ENCODE measurements at regions not wholly inside any gene's neighbourhood (a gene's known extent, or its start where the extent isn't known, plus 50 kb on each side); places are given as distances from the start of the nearest gene placed in this dataset.

DNA sequence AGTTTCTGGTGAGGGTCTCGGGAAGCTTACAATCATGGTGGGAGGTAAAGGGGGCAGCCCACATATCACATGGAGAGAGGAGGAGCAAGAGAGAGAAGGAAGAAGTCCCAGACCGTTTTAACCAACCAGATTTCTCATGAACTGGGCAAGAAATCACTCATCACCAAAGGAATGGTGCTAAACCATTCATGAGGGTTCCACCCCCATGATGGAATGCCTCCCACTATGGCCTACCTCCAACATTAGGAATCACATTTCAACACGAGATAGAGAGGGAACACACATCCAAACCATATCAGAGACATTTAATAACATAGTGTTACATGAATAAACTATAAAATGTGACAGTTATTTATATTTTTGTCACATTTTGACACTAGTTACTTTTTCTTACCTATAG lies 214.8 kb upstream of the MAGI2 start:
- no peak for DNase-seq
- H3K4me3 ChIP-seq: no peak overlapping the region
- TF ChIP-seq POLR2A (IDR thresholded peaks at IDR 0.05): no peak
- TF ChIP-seq, protein P1, sequence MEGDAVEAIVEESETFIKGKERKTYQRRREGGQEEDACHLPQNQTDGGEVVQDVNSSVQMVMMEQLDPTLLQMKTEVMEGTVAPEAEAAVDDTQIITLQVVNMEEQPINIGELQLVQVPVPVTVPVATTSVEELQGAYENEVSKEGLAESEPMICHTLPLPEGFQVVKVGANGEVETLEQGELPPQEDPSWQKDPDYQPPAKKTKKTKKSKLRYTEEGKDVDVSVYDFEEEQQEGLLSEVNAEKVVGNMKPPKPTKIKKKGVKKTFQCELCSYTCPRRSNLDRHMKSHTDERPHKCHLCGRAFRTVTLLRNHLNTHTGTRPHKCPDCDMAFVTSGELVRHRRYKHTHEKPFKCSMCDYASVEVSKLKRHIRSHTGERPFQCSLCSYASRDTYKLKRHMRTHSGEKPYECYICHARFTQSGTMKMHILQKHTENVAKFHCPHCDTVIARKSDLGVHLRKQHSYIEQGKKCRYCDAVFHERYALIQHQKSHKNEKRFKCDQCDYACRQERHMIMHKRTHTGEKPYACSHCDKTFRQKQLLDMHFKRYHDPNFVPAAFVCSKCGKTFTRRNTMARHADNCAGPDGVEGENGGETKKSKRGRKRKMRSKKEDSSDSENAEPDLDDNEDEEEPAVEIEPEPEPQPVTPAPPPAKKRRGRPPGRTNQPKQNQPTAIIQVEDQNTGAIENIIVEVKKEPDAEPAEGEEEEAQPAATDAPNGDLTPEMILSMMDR (IDR thresholded peaks at IDR 0.05): no peak
- no peak overlapping the region for H3K27ac ChIP-seq
- H3K4me1 ChIP-seq: no peaks in the 10 kb centered on the region
- no peaks in the 10 kb centered on the region for H3K27me3 ChIP-seq
- H3K9me3 ChIP-seq: no peaks in the 10 kb centered on the region
- no peaks in the 10 kb centered on the region for H3K36me3 ChIP-seq

DNA sequence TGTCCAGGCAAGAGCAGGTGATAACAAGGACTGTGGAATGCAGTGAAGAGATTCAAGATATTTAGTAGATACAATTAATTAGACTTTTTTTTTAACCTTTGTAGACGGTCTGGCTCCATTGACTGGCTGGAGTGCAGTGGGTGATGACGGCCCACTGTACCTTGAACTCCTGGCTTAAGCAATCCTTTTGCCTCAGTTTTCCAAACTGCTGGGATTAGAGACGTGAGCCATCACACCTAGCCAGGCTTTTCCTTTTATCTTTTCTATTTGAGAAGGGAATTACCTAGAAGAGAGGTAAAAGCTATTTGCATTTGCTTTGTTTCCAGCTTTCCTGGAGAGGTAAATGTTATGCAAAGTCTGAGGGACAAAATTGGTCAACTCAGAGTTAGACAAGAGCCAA lies 213.0 kb upstream of the MAGI2 start:
- Histone ChIP-seq H3K4me1 (no peaks in the 10 kb centered on the region), H3K27ac (no peak overlapping the region), H3K4me3 (no peak overlapping the region), H3K27me3 (no peaks in the 10 kb centered on the region), H3K36me3 (no peaks in the 10 kb centered on the region), H3K9me3 (no peaks in the 10 kb centered on the region)
- DNase-seq: no peak
- TF ChIP-seq POLR2A (IDR thresholded peaks at IDR 0.05): no peak
- TF ChIP-seq, protein P1 (IDR thresholded peaks at IDR 0.05): no peak

DNA sequence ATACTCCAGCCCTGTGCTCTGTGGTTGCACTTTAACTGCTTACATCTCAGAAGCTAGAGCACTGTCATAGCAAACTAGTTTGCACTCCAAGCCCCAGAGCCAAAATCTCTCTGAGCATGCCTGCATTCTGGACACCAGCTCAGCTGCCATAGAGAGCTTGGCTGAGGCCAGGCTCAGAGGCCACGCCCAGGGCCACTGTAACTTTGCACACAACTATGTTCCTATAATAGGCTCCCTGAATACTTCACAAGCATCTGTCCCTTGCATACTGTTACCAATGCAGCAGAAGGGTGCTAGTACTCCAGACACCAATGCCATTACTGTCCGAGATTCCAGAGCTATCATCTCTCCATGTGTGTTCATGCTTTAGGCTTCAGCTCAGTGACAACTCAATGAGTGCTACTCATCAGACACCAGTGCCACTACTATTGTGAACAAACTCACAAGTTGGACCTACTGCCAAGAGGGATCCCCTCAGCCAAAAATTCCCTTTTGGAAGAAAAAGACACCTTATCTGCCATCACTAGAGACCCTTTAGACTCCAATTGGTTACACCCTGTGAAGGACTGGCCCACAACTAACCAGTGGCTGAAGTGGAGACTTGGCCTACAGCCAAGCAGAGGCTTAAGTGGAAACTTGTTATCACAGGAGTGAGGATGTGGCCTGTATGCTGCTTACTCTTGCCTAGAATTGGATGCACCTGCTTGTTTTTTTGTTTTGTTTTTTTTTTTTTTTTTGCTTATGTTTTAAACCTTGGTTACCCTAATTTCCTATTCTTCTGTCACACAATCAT lies 211.6 kb upstream of the MAGI2 start:
- Histone ChIP-seq H3K27ac (no peak overlapping the region), H3K4me1 (no peaks in the 10 kb centered on the region), H3K9me3 (no peaks in the 10 kb centered on the region), H3K36me3 (no peaks in the 10 kb centered on the region), H3K27me3 (no peaks in the 10 kb centered on the region), H3K4me3 (no peak overlapping the region)
- no peak for DNase-seq
- TF ChIP-seq POLR2A (IDR thresholded peaks at IDR 0.05): no peak
- TF ChIP-seq, protein P1 (IDR thresholded peaks at IDR 0.05): no peak

DNA sequence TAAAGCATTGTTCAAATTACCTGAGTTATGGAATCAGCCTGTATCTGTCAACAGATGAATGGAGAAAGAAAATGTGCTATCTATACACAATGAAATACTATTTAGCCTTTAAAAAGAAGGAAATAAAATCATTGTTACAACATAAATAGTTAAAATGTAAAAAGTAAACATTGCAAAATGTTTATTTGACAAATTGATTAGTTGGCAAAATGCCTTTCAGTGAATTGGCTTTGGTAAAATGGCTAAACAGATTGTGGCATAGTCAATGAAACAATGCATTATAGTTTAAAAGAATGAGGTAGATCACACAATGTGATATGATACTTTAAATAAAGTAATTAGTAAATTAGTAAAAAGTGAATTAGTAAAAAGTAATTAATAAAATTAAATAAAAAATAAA lies 204.8 kb upstream of the MAGI2 start:
- TF ChIP-seq POLR2A (IDR thresholded peaks at IDR 0.05): no peak
- TF ChIP-seq, protein P1 (IDR thresholded peaks at IDR 0.05): no peak
- Histone ChIP-seq H3K36me3 (no peaks in the 10 kb centered on the region), H3K27ac (no peak overlapping the region), H3K4me3 (no peak overlapping the region), H3K4me1 (no peaks in the 10 kb centered on the region), H3K27me3 (no peaks in the 10 kb centered on the region), H3K9me3 (no peaks in the 10 kb centered on the region)
- DNase-seq: no peak

DNA sequence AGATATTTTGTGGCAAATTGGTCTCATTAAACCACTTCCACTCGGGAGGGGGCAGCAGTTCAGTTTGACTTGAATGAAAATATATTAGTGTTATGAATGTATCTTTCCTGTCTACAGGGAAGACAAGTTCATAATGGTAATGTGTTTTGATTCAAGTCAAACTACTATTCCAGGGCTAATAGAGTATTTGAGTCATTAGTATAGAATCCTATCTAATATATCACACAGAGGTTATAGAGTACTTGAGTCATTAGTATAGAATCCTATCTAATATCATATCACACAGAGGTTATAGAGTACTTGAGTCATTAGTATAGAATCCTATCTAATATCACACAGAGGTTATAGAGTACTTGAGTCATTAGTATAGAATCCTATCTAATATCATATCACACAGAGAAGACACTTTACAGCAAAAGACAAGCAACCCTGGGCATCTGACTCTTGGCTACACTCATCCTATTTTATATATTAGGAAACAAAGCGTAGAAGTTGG lies 199.7 kb upstream of the MAGI2 start:
- H3K36me3 ChIP-seq: no peaks in the 10 kb centered on the region
- H3K27ac ChIP-seq: no peak overlapping the region
- no peak for DNase-seq
- H3K27me3 ChIP-seq: no peaks in the 10 kb centered on the region
- TF ChIP-seq, protein P1 (IDR thresholded peaks at IDR 0.05): no peak
- no peak for TF ChIP-seq POLR2A (IDR thresholded peaks at IDR 0.05)
- no peaks in the 10 kb centered on the region for H3K4me1 ChIP-seq
- no peak overlapping the region for H3K4me3 ChIP-seq
- H3K9me3 ChIP-seq: no peaks in the 10 kb centered on the region

Measured in Peyer's patch (tissue), 4 donors.